Umbilical cord (tissue), 1 donor: ENCODE measurements at regions not wholly inside any gene's neighbourhood (a gene's known extent, or its start where the extent isn't known, plus 50 kb on each side); places are given as distances from the start of the nearest gene placed in this dataset.
"Not testable (repeated sequence)": the region's sequence is repeated elsewhere in the genome, so short reads cannot be mapped to it uniquely, and the experiment has no call there.

Experiments
- DNase-seq: peaks from one replicate; pipeline ENCODE4 v3.0.0-alpha.2; 2015; ENCODE audit warnings: low spot score

DNA sequence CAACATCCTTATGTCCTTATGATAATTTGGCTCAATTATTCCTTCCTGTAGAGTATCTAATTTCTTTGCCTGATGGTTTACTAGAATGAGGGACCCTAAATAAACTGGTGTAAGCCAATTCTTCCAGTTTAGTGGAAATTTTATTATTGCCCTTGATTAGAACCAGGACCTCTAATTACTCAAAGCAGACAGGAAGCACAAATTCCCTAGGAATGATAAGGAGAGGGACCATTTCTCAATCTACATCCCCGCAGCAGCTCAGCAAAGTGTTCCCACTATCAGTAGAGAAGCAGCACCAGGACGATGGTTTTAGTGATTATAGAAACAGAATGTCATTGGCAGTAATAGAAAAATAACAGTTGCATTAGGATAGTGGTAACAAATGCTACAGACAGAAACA is 97.1 kb downstream of the PLPPR4 start:
- DNase-seq, result no peak

DNA sequence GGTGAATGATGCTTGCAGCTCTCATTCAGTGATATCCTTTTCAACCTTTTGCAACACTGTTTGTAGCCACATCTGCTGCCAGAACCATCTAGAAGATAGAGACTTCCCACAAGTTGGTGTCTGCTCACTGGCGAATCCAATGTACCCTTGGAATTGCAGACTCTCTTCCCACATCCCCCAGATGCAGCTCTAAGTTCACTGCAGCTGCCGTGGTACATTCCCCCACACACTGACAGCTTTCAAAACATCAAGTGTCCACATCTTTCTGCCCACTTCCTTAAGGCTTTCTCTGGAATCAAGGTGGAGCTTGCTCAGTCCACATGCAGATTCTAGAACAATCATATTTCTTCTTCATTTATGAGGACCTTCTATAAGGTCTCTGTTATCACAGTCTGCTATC is 99.2 kb downstream of the PLPPR4 start:
- DNase-seq, result no peak

DNA sequence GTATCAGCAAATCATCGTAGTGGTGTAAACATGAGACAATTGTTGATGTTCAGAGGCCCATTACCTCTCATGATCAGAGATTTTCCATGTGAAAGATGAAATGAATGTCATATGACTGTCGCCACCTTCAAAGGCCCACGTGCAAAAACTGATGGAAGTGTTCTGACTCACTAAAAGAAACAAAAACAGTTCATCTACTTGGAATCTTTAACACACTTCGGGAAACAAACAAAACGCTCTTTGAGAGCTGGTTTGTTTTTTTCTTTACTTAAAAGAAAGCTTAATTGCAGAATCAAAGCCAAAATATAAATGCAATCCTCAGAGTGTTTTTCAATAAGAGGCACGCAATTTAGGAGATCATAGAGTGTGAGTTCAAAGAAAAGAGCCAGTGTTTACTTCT is 100.8 kb downstream of the PLPPR4 start:
- no peak for DNase-seq

DNA sequence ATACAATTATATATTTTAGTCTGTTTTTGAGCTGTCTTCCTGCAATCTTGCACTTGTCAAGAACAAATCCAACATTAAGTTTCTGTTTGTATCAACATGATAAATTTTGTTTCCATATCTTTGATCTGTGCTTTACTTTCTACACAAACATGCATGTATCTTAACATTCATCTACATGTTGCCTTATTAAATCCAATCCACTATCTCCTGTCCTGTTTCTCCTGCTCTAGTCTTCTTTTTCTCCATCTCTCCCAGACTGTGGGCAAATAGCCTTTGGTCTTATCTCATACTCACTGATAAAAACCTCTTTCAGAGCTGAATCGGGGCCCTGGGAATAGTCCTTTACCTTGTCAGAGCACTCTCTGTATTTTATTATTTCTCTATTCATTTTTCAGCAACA is 101.3 kb downstream of the PLPPR4 start:
- no peak for DNase-seq

DNA sequence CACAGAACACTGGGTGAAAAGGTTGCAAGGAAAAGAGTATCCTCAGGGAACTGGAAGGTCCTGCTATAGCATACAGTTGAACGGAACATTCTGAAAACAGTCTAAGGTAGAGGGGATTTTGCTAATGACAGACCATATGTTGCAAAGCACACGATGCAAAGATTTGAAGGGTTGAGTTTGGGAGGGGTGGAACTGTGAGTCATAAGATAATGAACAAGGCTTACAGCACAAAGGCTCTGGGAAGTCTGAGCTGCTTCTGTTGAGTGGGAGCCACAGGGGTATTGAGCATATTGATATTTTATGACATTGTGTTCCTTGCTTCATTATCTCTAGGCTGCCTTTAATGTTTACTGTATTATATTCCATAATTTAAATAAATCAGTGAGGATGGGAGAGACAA is 104.9 kb downstream of the PLPPR4 start:
- no peak for DNase-seq

DNA sequence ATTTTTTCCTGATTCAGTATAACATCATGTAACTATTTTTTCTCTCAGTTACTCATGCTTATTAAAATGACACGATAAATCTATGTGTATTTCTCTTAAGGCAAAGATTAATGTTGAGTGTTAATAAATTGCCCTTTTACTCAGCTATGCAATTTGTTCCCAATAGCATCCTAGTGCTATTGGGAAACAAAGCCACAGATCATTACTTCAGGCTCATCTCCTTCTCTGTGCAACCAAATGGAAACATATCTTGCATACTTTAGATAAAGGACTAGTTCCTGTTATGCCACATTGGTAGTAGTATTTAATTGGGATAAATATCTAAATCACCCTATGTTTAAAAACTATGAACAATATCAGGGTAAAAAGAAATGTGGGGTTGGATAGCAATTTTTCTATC is 106.2 kb downstream of the PLPPR4 start:
- no peak for DNase-seq

DNA sequence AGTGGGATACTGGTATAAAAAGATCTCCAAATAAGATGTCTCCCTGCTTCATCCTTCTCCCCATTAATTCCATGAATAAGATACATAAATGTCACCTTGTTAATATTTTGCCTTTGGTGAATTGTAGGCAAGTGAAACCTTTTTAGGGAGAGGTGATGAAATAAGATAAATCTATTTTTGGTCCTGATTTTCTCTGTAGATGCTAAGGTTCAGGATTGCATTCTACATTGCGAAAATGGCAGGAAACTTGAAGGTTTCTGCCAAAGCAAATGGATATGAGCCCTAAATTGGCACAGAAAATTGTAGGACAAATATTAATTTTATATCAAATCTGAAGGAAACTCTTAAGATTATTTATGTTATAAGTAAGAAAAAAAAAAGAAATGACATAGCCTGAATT is 107.1 kb downstream of the PLPPR4 start:
- DNase-seq, result no peak

DNA sequence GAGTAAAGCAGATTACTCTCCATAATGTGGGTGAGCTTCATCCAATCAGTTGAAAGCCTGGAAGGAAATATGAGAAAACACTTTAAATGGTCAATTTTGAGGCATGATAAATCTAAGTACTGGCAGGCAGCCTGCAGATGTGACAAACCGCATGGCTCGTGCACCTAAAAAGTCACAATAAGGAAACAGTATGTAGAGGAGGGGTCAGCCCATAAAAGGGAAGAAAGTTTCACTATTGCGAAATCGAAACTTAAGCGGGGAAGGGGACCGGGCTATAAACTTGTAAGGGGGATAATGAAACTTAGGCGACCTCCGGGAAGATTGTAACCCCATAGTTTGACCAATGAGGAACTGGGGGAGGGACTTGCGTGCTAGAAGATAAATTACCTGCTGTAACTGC is 109.8 kb downstream of the PLPPR4 start:
- no peak for DNase-seq

DNA sequence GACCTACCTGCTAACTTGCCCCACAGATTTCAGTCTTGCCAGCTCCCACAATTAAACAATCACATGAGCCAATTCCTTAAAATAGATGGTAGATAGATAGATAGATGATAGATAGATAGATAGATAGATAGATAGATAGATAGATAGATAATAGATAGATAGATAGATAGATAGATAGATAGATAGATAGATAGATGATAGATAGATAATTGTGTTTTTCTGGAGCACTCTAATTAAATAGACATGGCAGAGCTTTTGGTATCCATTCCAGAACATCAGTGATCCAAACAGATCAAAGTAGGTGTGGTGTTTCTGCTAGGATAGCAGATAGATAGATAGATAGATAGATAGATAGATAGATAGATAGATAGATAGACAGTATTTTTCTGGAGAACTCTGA is 110.4 kb downstream of the PLPPR4 start:
- not testable (repeated sequence) for DNase-seq

DNA sequence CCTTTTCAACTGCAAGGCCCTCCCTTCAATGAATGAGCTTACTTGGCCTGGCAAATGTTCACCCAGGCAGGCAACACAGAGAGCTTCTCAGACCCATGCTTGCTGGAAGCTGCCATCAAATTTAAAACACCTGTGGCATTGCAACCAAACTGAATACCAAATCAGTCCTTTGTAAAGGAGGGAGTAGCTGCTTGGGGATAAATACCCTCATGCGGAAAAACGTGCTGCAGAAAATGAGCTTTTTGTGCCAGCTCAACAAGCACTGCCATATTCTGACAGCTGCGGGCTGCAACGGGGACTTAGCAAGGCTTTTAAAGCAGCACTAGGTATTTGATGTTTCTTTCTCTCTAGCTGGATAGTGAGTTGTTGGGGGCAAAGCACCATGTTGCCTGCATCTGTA is 119.7 kb downstream of the PLPPR4 start:
- no peak for DNase-seq

DNA sequence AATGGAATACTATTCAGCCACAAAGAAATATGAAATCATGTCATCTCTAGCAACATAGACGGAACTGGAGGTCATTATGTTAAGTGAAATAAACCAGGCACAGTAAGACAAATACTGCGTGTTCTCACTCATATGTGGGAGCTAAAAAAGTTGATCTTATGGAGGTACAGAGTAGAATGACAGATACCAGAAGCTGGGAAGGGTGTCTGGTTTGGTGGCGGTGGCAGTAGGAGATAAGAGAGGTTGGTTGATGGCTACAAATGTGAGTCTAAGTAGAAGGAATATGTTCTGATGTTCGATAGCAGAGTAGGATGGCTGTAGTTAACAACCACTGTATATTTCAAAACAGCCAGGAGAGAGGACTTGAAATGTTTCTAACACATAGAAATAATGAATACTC is 121.6 kb downstream of the PLPPR4 start:
- no peak for DNase-seq

DNA sequence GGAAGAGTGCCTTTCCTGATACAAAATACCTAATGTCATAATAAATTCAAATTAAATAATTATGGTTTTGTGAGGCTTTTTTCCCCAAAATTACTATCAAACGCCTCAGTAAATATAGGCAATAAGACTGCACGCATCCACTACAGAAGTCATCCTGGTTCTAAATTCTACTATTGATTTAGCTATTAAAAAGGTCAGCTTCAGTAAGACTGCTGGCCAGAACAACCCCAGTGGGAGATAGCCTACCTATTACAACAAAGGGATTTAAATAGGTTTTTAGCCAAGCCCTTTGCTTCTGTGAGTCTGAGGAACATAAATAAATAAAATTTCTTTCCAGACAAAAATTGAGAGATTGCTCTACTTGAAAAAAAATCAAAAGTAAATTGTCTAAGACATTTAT is 132.1 kb downstream of the PLPPR4 start:
- DNase-seq, result no peak

DNA sequence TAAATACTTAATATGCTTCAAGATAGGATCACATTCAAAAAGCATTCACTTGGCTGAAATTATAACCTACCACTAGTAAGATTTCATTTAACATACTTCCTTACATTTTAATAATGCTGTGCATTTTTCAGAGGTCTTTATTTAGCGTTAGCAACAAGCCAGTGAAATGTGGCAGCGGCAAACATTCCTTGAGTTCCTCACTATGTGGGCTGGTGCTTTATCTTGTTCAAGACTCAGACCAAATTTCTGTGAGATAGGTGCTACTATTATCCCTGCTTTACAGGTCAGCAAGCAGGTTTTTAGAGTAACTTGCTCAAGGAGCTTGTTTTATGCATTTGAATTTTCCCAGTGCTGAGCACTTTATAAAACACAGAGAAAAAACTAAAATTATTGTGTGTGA is 132.7 kb downstream of the PLPPR4 start:
- DNase-seq, result peak; percentile 21

DNA sequence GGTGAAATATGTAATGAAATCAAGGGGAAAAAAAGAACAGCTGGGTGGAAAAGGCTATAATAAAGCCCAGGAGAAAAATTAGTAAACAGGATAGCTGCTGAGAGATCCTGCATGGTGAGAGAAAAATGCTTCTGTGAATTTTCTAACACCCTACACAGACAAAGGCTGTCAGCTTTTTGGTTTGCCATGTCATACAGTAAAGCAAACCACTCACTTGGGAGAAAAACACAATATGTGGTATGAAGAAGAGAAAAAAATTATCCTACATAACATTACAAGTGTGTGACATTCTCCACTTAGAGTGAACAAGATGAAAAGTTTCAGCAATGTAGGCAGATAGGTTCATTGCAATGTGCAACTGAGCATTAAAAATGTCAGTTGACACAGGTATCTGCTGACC is 133.6 kb downstream of the PLPPR4 start:
- DNase-seq, result no peak

DNA sequence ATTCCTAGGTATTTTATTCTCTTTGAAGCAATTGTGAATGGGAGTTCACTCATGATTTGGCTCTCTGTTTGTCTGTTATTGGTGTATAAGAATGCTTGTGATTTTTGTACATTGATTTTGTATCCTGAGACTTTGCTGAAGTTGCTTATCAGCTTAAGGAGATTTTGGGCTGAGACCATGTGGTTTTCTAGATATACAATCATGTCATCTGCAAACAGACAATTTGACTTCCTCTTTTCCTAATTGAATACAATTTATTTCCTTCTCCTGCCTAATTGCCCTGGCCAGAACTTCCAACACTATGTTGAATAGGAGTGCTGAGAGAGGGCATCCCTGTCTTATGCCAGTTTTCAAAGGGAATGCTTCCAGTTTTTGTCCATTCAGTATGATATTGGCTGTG is 137.3 kb downstream of the PLPPR4 start:
- DNase-seq, result not testable (repeated sequence)

DNA sequence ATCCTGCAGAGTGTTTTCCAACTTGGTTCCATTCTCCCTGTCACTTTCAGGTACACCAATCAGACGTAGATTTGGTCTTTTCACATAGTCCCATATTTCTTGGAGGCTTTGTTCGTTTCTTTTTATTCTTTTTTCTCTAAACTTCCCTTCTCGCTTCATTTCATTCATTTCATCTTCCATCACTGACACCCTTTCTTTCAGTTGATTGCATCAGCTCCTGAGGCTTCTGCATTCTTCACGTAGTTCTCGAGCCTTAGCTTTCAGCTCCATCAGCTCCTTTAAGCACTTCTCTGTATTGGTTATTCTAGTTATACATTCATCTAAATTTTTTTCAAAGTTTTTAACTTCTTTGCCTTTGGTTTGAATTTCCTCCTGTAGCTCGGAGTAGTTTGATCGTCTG is 140.1 kb downstream of the PLPPR4 start:
- not testable (repeated sequence) for DNase-seq

DNA sequence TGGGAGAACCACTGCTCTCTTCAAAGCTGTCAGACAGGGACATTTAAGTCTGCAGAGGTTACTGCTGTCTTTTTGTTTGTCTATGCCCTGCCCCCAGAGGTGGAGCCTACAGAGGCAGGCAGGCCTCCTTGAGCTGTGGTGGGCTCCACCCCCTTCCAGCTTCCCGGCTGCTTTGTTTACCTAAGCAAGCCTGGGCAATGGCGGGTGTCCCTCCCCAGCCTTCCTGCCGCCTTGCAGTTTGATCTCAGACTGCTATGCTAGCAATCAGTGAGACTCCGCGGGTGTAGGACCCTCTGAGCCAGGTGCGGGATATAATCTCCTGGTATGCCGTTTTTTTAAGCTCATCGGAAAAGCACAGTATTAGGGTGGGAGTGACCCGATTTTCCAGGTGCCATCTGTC is 141.0 kb downstream of the PLPPR4 start:
- DNase-seq, result not testable (repeated sequence)

DNA sequence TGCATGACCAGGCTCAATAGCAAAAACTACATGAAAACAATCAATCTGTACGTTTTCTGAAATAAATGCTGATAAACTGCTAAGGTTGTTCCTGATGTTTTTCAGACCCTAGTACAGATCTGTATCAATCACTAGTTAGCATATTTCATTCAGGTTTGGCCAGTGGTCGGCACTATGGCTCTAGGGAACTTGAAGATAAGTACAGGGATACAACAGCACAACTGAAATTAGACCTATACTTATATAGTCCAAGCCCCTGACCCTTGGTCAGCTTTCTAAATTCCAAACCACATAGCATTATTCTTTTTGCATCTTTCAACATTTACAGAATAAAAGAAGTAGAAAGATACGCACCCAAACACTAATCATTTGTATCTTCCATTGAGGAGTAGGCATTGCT is 142.7 kb downstream of the PLPPR4 start:
- no peak for DNase-seq

DNA sequence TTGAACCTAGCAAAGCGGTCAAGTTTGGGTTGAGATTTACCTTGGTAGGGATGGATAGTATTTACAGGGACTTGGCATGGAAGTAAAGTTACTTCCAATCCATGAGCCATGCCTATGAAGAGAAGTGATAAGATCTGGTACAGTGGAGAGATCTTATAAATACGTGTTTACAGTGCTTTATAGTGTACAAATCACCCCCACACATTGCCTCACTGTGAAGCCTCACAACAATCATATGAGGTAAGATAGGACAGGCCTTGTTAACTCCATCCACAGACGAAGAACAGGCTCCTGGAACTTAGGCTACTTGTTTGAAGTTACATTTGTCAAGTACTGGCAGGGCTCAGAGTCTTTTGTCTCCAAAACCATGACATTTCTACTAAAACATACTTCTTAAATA is 159.8 kb downstream of the PLPPR4 start:
- no peak for DNase-seq

DNA sequence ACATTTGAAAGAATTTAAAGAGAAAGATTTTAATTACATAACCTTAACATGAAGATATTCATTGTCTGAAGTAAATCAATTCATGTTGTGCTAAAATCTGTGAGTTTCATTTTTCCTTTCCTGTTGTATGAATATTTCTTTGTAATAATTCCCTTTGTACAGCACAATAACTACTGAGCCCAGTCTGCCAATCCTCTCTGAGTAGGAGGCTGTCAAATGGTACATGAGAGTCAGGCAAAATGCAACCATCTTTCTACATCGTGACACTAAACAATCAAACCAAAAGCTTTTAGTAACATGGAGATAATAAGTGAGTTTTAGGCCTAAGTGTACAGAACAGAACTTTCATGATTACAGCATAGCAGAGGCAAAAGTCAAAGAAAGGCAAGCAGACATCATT is 165.5 kb downstream of the PLPPR4 start:
- DNase-seq, result no peak

DNA sequence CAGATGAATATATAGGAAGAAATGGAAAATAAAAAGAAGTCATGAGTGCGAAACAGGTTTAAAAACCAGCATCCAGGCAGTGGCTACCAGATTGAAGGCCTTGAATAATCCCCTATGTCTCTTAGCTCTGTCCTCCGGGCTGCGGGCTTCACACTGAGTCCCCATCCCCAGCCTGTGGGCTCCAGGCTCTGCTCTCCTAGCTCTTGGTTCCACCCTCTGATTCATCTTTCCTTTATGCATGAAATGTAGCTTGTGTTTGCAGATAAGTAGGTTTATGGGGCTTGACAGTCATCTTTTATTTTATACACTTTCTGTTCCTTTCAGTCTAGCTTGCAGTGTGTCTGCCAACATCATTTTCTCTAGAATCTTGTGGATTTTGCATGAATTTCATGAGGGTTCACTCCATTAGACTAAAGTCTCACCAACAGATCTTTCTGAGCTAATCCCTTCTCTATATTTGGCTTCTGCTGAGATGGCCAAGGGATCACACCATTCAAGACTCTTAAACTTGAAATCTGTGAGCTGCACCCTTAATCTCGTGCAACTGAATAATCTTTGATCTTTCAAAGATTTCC is 174.5 kb downstream of the PLPPR4 start:
- DNase-seq, result peak; percentile 95

DNA sequence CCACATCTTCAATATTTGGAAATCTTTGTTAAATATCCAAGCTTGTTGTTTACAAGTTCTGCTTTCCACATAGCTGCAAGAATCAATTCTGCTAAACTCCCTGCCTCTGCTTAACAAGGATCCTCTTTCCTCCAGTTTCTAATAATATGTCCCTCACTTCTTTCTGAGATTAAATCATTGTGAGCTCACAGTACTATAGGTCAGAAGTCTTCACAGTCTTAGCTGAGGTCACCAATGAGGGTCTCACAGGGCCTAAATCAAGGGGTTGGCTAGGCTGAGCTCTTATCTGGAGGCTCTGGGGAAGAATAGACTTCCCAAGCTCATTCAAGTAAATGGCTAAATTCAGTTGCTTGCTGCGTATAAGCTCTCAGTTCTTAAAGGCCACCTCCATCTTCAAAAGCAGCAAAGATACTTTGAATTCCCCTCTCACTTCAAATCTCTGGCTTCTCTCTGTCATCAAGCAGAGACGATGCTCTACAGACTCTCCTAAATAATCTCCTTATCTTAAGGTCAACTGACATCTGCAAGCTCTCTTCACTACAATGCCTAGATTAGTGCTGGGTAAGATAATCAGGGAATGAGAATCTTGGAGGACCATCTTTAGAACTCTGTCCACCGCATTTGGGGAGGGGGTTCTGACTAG is 175.3 kb downstream of the PLPPR4 start:
- peak; percentile 93 for DNase-seq

DNA sequence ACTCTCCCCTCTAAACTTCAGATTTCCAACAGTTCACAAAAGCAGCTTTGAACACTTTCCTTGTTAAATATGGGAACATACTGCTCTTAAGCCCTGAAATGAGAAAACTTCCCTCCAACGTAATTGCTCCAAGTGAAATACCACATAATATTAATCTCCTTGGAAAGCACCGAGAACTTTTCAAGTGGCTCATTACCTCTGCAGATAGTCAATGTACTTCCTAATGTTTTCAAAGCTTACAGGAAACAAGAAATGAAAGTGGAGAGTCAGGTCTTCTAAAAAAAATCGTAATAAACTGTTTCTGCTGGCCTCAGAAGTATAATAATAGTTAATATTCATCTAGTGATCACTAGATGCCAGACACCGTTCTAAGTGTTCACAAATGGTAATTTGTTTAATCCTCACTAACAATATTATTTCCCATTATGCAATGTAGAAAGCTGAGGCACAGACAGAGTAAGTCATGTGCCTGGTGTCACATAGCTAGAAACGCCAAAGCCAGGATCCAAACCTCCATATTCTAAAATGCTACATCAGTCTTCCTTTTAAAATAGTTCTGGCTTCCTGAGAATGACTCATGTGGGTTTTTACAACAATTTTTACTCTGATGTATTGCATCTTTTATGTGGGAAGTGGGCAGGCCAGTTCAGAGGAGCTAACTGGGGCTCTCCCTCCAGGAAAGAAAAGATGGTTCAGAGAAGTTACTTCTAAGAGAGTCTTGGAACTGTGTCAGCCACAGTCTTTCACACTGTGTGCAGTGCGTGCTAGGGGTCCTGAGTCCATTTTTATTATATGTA is 177.2 kb downstream of the PLPPR4 start:
- DNase-seq, result peak; percentile 83
